K562 (cell line): ENCODE measurements at regions not wholly inside any gene's neighbourhood (a gene's known extent, or its start where the extent isn't known, plus 50 kb on each side); places are given as distances from the start of the nearest gene placed in this dataset.

Experiments
- ATF3 ChIP-seq, 2 experiments: fragments of 450-650 bp in 1 of 2; sonication (generic) in 1 of 2; formaldehyde crosslinking in 1 of 2; IDR thresholded peaks in 1 of 2; conservative IDR thresholded peaks in 1 of 2; 2 replicates each; pipeline versions ENCODE4 v1.6.1 to v1.8.1; 2016 to 2023; ENCODE audit warnings: mild to moderate bottlenecking in 2 of 2, moderate library complexity in 2 of 2, inconsistent platforms in 1 of 2, missing genetic modification reagents in 1 of 2
- MTA3 ChIP-seq: fragments of 450-650 bp; formaldehyde crosslinking; IDR thresholded peaks from 2 replicates; pipeline ENCODE4 v1.6.1; 2017; ENCODE audit warnings: mild to moderate bottlenecking, borderline replicate concordance
- MYC ChIP-seq, 2 experiments: fragments of 250-450 bp in 1 of 2; sonication (Bioruptor Pico) in 1 of 2; IDR thresholded peaks; 2 replicates each; pipeline versions ENCODE4 v1.5.1 to v1.6.1; 2012 to 2021; ENCODE audit warnings: low read depth in 2 of 2, borderline replicate concordance in 1 of 2, improper control_type of control experiment in 1 of 2, low read length in 1 of 2, mild to moderate bottlenecking in 1 of 2, moderate library complexity in 1 of 2
- NONO ChIP-seq, 2 experiments: fragments of 200-400 bp in 1 of 2; fragments of 450-650 bp in 1 of 2; formaldehyde crosslinking in 1 of 2; IDR thresholded peaks; 2 replicates each; pipeline ENCODE4 v1.6.1; 2017; ENCODE audit warnings: low read depth in 2 of 2, mild to moderate bottlenecking in 2 of 2, moderate library complexity in 2 of 2, low read length in 1 of 2
- REST ChIP-seq, 2 experiments: fragments of 450-650 bp; formaldehyde crosslinking in 1 of 2; IDR thresholded peaks; 2 replicates each; pipeline versions ENCODE4 v1.4.0 to v1.6.1; 2014 to 2020; ENCODE audit warnings: mild to moderate bottlenecking in 2 of 2, borderline replicate concordance in 1 of 2, low read depth in 1 of 2
- ZNF263 ChIP-seq: sonication (generic); formaldehyde crosslinking; IDR thresholded peaks from 2 replicates; pipeline ENCODE4 v1.8.0; 2022; ENCODE audit warnings: mild to moderate bottlenecking, missing genetic modification reagents, borderline replicate concordance
- ZNF274 ChIP-seq: IDR thresholded peaks from 2 replicates; pipeline ENCODE4 v1.6.1; 2011; ENCODE audit warnings: low read depth, mild to moderate bottlenecking, low read length, moderate library complexity, borderline replicate concordance
- ZNF318 ChIP-seq, 2 experiments: fragments of 450-650 bp; IDR thresholded peaks; 2 replicates each; pipeline ENCODE4 v1.6.1; 2016; ENCODE audit warnings: mild to moderate bottlenecking in 2 of 2, borderline replicate concordance in 1 of 2, low read depth in 1 of 2, moderate library complexity in 1 of 2
- ZSCAN29 ChIP-seq: fragments of 450-650 bp; IDR thresholded peaks from 2 replicates; pipeline ENCODE4 v1.6.1; 2017

GRCh38 chr5:136474466-136474865, 109.1 kb upstream of the TRPC7 start:
- TF ChIP-seq NONO (IDR thresholded peaks at IDR 0.05; ENCODE audit: low read depth in 2 of 2, low read length in 1 of 2) (no peak), ZSCAN29 (no peak), ZNF274 (no peak), ATF3 (IDR thresholded peaks at IDR 0.05) (no peak), ATF3 (CRISPR knock-in tag; conservative IDR thresholded peaks at IDR 0.05) (no peak), MYC (IDR thresholded peaks at IDR 0.05; ENCODE audit: low read depth, low read length) (no peak), MYC (CRISPR knock-in tag; IDR thresholded peaks at IDR 0.05; ENCODE audit: borderline replicate concordance, low read depth) (no peak), REST (IDR thresholded peaks at IDR 0.05; ENCODE audit: borderline replicate concordance) (no peak), REST (CRISPR knock-in tag; IDR thresholded peaks at IDR 0.05; ENCODE audit: low read depth) (no peak), ZNF263 (no peak), MTA3 (no peak), ZNF318 (IDR thresholded peaks at IDR 0.05; ENCODE audit: borderline replicate concordance in 1 of 2, low read depth in 1 of 2) (no peak)
